Esophagus (tissue), 2 donors: ENCODE measurements at regions not wholly inside any gene's neighbourhood (a gene's known extent, or its start where the extent isn't known, plus 50 kb on each side); places are given as distances from the start of the nearest gene placed in this dataset.

Experiments
- H3K27ac ChIP-seq, 2 donors: one replicate each; pipeline ENCODE4 v1.5.1; 2013; ENCODE audit warnings: low read depth in 2 of 2, mild to moderate bottlenecking in 2 of 2, inconsistent platforms in 1 of 2, low read length in 1 of 2, moderate library complexity in 1 of 2
- H3K27me3 ChIP-seq, 2 donors: one replicate each; pipeline ENCODE4 v1.6.1; 2013; ENCODE audit warnings: low read length in 2 of 2, control low read depth in 1 of 2, mild to moderate bottlenecking in 1 of 2; ENCODE audit not compliant: insufficient read depth in 2 of 2, control insufficient read depth in 1 of 2
- H3K36me3 ChIP-seq, 2 donors: one replicate each; pipeline ENCODE4 v1.6.1; 2013; ENCODE audit warnings: low read length in 1 of 2; ENCODE audit not compliant: control insufficient read depth in 2 of 2, insufficient read depth in 2 of 2
- H3K4me1 ChIP-seq, 2 donors: one replicate each; pipeline ENCODE4 v1.6.1; 2013; ENCODE audit warnings: low read length in 1 of 2; ENCODE audit not compliant: control insufficient read depth in 2 of 2, insufficient read depth in 2 of 2
- H3K4me3 ChIP-seq, 2 donors: one replicate each; pipeline ENCODE4 v1.5.1; 2013; ENCODE audit warnings: low read length in 2 of 2, mild to moderate bottlenecking in 2 of 2, low read depth in 1 of 2, moderate library complexity in 1 of 2
- H3K9me3 ChIP-seq, 2 donors: one replicate each; pipeline ENCODE4 v1.6.1; 2013; ENCODE audit warnings: mild to moderate bottlenecking in 2 of 2, low read depth in 1 of 2, low read length in 1 of 2, moderate library complexity in 1 of 2; ENCODE audit not compliant: control insufficient read depth in 2 of 2, insufficient read depth in 1 of 2
- WGBS, 2 donors: extraction: QIAGEN DNeasy Blood & Tissue Kit; methylation state at CpG; one replicate each; pipeline ENCODE4 v1.1.7; 2013; 5-methylcytosine and 5-hydroxymethylcytosine counted together
- donor health status: healthy with polysubstance abuse.
- donor health status: Bipolar disorder and iron deficiency.

GRCh38 chr15:66946578-66947164 lies 118.7 kb upstream of the SMAD3 start:
- H3K27ac ChIP-seq, result no peak overlapping the region
- WGBS, 2 donors, result 28 to 29% methylated on average over 12 of the region's 12 CpGs

GRCh38 chr15:66947471-66947870 lies 117.9 kb upstream of the SMAD3 start:
- no peaks in the 10 kb centered on the region for H3K36me3 ChIP-seq
- 81 to 82% methylated on average over 12 of the region's 12 CpGs for WGBS, 2 donors
- H3K27me3 ChIP-seq, result no peaks in the 10 kb centered on the region
- H3K4me3 ChIP-seq, result no peak overlapping the region
- H3K9me3 ChIP-seq, result no peaks in the 10 kb centered on the region
- no peak overlapping the region for H3K27ac ChIP-seq
- peaks cover 0 to 4% of the 10 kb centered on the region in 2 donors for H3K4me1 ChIP-seq

More at GRCh38 chr15:66946578-66947164, 118.7 kb upstream of the SMAD3 start:
- H3K4me1 ChIP-seq, result peaks cover 0 to 4% of the 10 kb centered on the region in 2 donors
- no peaks in the 10 kb centered on the region for H3K36me3 ChIP-seq
- H3K4me3 ChIP-seq, result no peak overlapping the region
- no peaks in the 10 kb centered on the region for H3K27me3 ChIP-seq
- no peaks in the 10 kb centered on the region for H3K9me3 ChIP-seq

GRCh38 chr15:66948294-66948693 lies 117.1 kb upstream of the SMAD3 start:
- no peaks in the 10 kb centered on the region for H3K27me3 ChIP-seq
- H3K9me3 ChIP-seq, result no peaks in the 10 kb centered on the region
- H3K36me3 ChIP-seq, result no peaks in the 10 kb centered on the region
- WGBS, 2 donors, result 58% methylated on average over 2 of the region's 2 CpGs
- H3K4me3 ChIP-seq, result no peak overlapping the region
- H3K27ac ChIP-seq, result no peak overlapping the region
- H3K4me1 ChIP-seq, result peaks cover 0 to 4% of the 10 kb centered on the region in 2 donors

- no peaks in the 10 kb centered on the region for H3K9me3 ChIP-seq
- no peaks in the 10 kb centered on the region for H3K27me3 ChIP-seq
- no peaks in the 10 kb centered on the region for H3K4me1 ChIP-seq
- no peaks in the 10 kb centered on the region for H3K36me3 ChIP-seq
- no peak overlapping the region for H3K27ac ChIP-seq
- H3K4me3 ChIP-seq, result no peak overlapping the region
Measured at GRCh38 chr15:66950114-66950513, 115.3 kb upstream of the SMAD3 start.

- H3K27me3 ChIP-seq, result no peaks in the 10 kb centered on the region
- no peaks in the 10 kb centered on the region for H3K9me3 ChIP-seq
- H3K36me3 ChIP-seq, result no peaks in the 10 kb centered on the region
- 56 to 72% methylated on average over 6 of the region's 6 CpGs for WGBS, 2 donors
- H3K4me1 ChIP-seq, result peaks cover 0 to 5% of the 10 kb centered on the region in 2 donors
- no peak overlapping the region for H3K4me3 ChIP-seq
- no peak overlapping the region for H3K27ac ChIP-seq
Measured at GRCh38 chr15:66951531-66952320, 113.7 kb upstream of the SMAD3 start.

- H3K4me1 ChIP-seq, result peaks cover 0 to 9% of the 10 kb centered on the region in 2 donors
- WGBS, 2 donors, result 73 to 77% methylated on average over 6 of the region's 6 CpGs
- no peak overlapping the region for H3K4me3 ChIP-seq
- H3K27me3 ChIP-seq, result no peaks in the 10 kb centered on the region
- H3K9me3 ChIP-seq, result no peaks in the 10 kb centered on the region
- no peak overlapping the region for H3K27ac ChIP-seq
- H3K36me3 ChIP-seq, result no peaks in the 10 kb centered on the region
Measured at GRCh38 chr15:66952756-66953522, 112.5 kb upstream of the SMAD3 start.

GRCh38 chr15:66953523-66954229 lies 111.7 kb upstream of the SMAD3 start:
- Histone ChIP-seq H3K4me1 (peaks cover 0 to 9% of the 10 kb centered on the region in 2 donors), H3K36me3 (no peaks in the 10 kb centered on the region), H3K27me3 (no peaks in the 10 kb centered on the region), H3K9me3 (no peaks in the 10 kb centered on the region), H3K27ac (no peak overlapping the region), H3K4me3 (no peak overlapping the region)
- 89 to 91% methylated on average over 11 of the region's 11 CpGs for WGBS, 2 donors

- 81 to 82% methylated on average over 6 of the region's 6 CpGs for WGBS, 2 donors
- H3K4me3 ChIP-seq, result no peak overlapping the region
- no peaks in the 10 kb centered on the region for H3K9me3 ChIP-seq
- H3K4me1 ChIP-seq, result peaks cover 0 to 9% of the 10 kb centered on the region in 2 donors
- no peak overlapping the region for H3K27ac ChIP-seq
- no peaks in the 10 kb centered on the region for H3K27me3 ChIP-seq
- H3K36me3 ChIP-seq, result no peaks in the 10 kb centered on the region
Measured at GRCh38 chr15:66954601-66955000, 110.8 kb upstream of the SMAD3 start.

- Histone ChIP-seq H3K4me3 (no peak overlapping the region), H3K36me3 (no peaks in the 10 kb centered on the region), H3K9me3 (no peaks in the 10 kb centered on the region), H3K27me3 (no peaks in the 10 kb centered on the region), H3K27ac (no peak overlapping the region), H3K4me1 (peaks cover 0 to 9% of the 10 kb centered on the region in 2 donors)
- WGBS, 2 donors, result 41 to 46% methylated on average over 4 of the region's 4 CpGs
Measured at GRCh38 chr15:66955001-66955516, 110.3 kb upstream of the SMAD3 start.
